KMS-11 (cell line): ENCODE measurements at regions not wholly inside any gene's neighbourhood (a gene's known extent, or its start where the extent isn't known, plus 50 kb on each side); places are given as distances from the start of the nearest gene placed in this dataset.

Experiments used
- H2AFZ ChIP-seq: fragments of 200-600 bp; sonication (generic); 2 replicates; pipeline ENCODE4 v1.6.1; 2016; ENCODE audit warnings: antibody characterized with exemption, mixed run types, low read depth
- H3K27ac ChIP-seq: fragments of 200-600 bp; sonication (generic); 2 replicates; pipeline ENCODE4 v1.6.1; 2016; ENCODE audit warnings: mild to moderate bottlenecking, mixed run types
- H3K27me3 ChIP-seq: fragments of 200-600 bp; sonication (generic); 2 replicates; pipeline ENCODE4 v1.6.1; 2017; ENCODE audit warnings: mild to moderate bottlenecking, low read depth, mixed run types, moderate library complexity; ENCODE audit not compliant: insufficient read depth
- H3K36me3 ChIP-seq: fragments of 200-600 bp; sonication (generic); 2 replicates; pipeline ENCODE4 v1.6.1; 2017; ENCODE audit warnings: mild to moderate bottlenecking, mixed run types; ENCODE audit not compliant: insufficient read depth
- H3K4me1 ChIP-seq: fragments of 200-600 bp; sonication (generic); 2 replicates; pipeline ENCODE4 v1.6.1; 2016; ENCODE audit warnings: mild to moderate bottlenecking, low read depth, mixed run types; ENCODE audit not compliant: poor library complexity, severe bottlenecking
- H3K4me2 ChIP-seq: fragments of 200-600 bp; sonication (generic); 2 replicates; pipeline ENCODE4 v1.7.0; 2016; ENCODE audit warnings: mild to moderate bottlenecking, mixed run types
- H3K4me3 ChIP-seq: fragments of 200-600 bp; sonication (generic); IDR thresholded peaks from 2 replicates; pipeline ENCODE4 v1.6.1; 2017; ENCODE audit warnings: low read depth, low read length, mixed read lengths; ENCODE audit not compliant: insufficient read depth
- H3K79me2 ChIP-seq: fragments of 200-600 bp; sonication (generic); 2 replicates; pipeline ENCODE4 v1.6.1; 2016; ENCODE audit warnings: low read depth, mixed run types; ENCODE audit not compliant: insufficient read depth
- H3K9ac ChIP-seq: fragments of 200-600 bp; sonication (generic); 2 replicates; pipeline ENCODE4 v1.6.1; 2016; ENCODE audit warnings: mild to moderate bottlenecking, mixed run types
- H4K20me1 ChIP-seq: fragments of 200-600 bp; sonication (generic); 2 replicates; pipeline ENCODE4 v1.6.1; 2016; ENCODE audit warnings: mild to moderate bottlenecking, mixed run types; ENCODE audit not compliant: insufficient read depth
- TF ChIP-seq, protein P1 (sequence below): fragments of 200-600 bp; sonication (generic); conservative IDR thresholded peaks from 2 replicates; pipeline ENCODE4 v1.6.1; 2017; ENCODE audit warnings: low read depth, mild to moderate bottlenecking, antibody characterized with exemption, low read length, moderate library complexity, mixed read lengths

DNA sequence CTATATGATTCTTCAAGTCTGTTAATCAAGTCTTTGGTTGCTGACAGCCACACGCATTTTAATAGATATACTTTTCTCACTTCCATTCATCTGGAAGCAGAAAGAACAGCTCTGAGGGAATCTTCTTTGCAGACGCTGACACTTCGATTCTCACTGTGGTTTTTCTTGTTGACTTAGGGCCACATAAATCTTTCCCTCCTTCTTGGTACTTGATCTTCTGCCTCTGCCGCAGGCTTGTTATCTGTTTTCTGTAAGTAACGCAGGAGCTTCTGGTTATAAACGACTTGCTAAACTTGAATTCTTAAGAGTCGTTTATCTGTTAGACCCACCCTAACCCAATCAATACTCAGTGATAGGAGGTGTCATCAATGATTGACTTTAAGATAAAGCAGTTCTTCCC lies 268.8 kb upstream of the SULF2 start:
- Histone ChIP-seq H3K79me2 (no peaks in the 10 kb centered on the region), H3K4me1 (no peaks in the 10 kb centered on the region)

DNA sequence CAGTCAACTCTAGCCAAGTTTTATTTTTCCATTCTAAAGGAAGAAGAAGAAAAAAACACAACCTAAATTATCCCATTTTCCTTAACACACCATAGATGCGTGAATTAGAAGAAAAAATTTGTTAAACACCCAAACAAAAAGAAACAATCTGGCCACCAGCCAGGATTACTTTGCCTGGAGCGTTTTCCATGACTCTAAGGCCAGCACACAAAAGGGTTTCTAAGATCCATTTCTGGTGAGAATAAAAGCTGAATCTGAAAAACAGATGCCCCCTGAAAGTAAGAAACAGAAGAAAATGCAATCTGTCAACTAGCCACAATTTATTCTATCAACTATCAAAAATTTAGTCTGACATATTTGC lies 267.2 kb upstream of the SULF2 start:
- no peaks in the 10 kb centered on the region for H3K79me2 ChIP-seq
- no peaks in the 10 kb centered on the region for H3K36me3 ChIP-seq
- no peak overlapping the region for H3K4me3 ChIP-seq
- no peak overlapping the region for H3K27ac ChIP-seq
- no peaks in the 10 kb centered on the region for H4K20me1 ChIP-seq
- peaks cover 4% of the 10 kb centered on the region; the same call in 1 of the 2 replicates for H3K27me3 ChIP-seq
- H2AFZ ChIP-seq: no peak overlapping the region
- TF ChIP-seq, protein P1, sequence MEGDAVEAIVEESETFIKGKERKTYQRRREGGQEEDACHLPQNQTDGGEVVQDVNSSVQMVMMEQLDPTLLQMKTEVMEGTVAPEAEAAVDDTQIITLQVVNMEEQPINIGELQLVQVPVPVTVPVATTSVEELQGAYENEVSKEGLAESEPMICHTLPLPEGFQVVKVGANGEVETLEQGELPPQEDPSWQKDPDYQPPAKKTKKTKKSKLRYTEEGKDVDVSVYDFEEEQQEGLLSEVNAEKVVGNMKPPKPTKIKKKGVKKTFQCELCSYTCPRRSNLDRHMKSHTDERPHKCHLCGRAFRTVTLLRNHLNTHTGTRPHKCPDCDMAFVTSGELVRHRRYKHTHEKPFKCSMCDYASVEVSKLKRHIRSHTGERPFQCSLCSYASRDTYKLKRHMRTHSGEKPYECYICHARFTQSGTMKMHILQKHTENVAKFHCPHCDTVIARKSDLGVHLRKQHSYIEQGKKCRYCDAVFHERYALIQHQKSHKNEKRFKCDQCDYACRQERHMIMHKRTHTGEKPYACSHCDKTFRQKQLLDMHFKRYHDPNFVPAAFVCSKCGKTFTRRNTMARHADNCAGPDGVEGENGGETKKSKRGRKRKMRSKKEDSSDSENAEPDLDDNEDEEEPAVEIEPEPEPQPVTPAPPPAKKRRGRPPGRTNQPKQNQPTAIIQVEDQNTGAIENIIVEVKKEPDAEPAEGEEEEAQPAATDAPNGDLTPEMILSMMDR: no peak
- no peaks in the 10 kb centered on the region for H3K4me1 ChIP-seq
- no peak overlapping the region for H3K9ac ChIP-seq
- no peak overlapping the region for H3K4me2 ChIP-seq

More for the DNA sequence above, 268.8 kb upstream of the SULF2 start:
- Histone ChIP-seq H3K27ac (no peak overlapping the region), H3K4me2 (no peak overlapping the region), H2AFZ (no peak overlapping the region), H3K9ac (no peak overlapping the region), H3K4me3 (no peak overlapping the region), H3K27me3 (no peaks in the 10 kb centered on the region; the same call in 1 of the 2 replicates), H3K36me3 (no peaks in the 10 kb centered on the region), H4K20me1 (no peaks in the 10 kb centered on the region)
- TF ChIP-seq, protein P1: no peak

DNA sequence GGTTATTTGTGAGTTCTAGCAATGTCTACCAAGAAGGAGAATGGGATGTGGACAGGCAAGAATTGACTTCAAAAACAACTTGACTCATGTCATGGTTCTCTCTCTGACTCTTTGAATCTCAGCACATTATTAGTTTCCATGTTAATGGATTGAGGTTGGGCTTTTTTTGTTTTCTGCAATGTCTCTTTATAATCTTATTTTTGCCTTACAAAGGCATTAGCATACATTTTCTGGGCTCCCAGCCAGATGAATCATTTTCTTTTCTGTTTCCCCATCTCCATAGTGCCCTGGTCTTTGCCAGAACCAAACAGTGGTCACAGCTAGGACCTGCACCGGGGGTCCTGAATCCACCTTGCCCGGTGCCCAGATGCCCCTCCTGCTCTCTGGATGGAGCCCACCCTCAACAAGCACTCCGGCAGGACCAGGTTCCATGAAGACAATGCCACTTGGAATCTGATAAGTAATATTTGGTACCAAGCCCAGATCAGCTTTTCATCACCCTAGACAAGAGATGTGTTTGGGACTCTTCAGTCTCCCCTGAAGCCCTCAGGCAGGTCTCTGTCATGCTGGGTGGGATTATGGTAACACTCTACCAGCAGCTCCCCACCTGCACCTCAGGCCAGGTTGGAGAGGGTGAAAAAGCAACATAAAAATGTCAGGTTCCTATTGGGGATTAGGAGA lies 266.7 kb upstream of the SULF2 start:
- H2AFZ ChIP-seq: no peak overlapping the region
- no peak overlapping the region for H3K9ac ChIP-seq
- H3K4me1 ChIP-seq: no peaks in the 10 kb centered on the region
- H3K36me3 ChIP-seq: no peaks in the 10 kb centered on the region
- H3K27ac ChIP-seq: no peak overlapping the region
- no peaks in the 10 kb centered on the region for H3K79me2 ChIP-seq
- H4K20me1 ChIP-seq: no peaks in the 10 kb centered on the region
- no peak overlapping the region for H3K4me3 ChIP-seq
- no peak overlapping the region for H3K4me2 ChIP-seq
- TF ChIP-seq, protein P1: no peak
- peaks cover 5% of the 10 kb centered on the region; the same call in 1 of the 2 replicates for H3K27me3 ChIP-seq

DNA sequence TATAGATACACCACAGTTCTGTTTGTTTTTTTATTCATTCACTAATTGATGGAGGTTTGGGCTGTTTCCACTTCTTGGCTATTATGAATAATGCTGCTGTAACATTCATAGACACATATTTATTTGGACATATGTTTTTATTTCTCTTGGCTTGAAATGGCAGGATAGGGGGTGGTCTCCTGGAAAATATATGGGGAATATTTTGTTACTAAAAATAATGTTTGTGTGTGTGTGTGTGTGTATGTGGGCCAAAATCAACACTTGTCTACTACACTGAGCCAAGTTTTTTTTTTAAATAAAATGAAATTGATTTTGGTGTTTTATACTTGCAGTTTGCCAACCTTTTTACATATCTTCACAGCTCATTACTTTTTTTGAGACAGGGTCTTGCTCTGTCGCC lies 264.4 kb upstream of the SULF2 start:
- H3K27ac ChIP-seq: no peak overlapping the region
- no peaks in the 10 kb centered on the region for H3K4me1 ChIP-seq
- H3K4me2 ChIP-seq: no peak overlapping the region
- H3K79me2 ChIP-seq: no peaks in the 10 kb centered on the region
- no peak overlapping the region for H3K9ac ChIP-seq
- H3K27me3 ChIP-seq: peaks cover 5% of the 10 kb centered on the region; the same call in 1 of the 2 replicates
- TF ChIP-seq, protein P1: no peak
- no peaks in the 10 kb centered on the region for H4K20me1 ChIP-seq
- no peak overlapping the region for H3K4me3 ChIP-seq
- H3K36me3 ChIP-seq: no peaks in the 10 kb centered on the region
- H2AFZ ChIP-seq: no peak overlapping the region
